ENCODE measurements at regions not wholly inside any gene's neighbourhood (a gene's known extent, or its start where the extent isn't known, plus 50 kb on each side); places are given as distances from the start of the nearest gene placed in this dataset.

DNA sequence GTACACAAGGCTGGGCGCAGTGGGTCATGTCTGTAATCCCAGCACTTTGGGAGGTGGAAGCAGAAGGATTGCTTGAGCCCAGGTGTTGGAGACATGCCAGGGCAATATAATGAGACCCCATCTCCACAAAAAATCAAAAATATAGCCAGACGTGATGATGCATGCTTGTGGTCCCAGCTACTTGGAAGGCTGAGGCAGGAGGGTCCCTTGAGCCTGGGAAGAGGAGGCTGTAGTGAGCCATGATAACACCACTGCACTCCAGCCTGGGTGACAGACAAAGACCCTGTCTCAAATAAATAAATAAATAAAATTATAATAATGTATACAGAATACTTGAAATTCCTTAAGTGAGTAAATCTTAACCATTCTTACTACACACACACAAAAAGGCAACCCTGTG is 127.7 kb downstream of the SPRY2 start:
- TF ChIP-seq GATA2 (IDR thresholded peaks at IDR 0.05; ENCODE audit: low read depth, low read length) (no peak), GATA3 (IDR thresholded peaks at IDR 0.05; ENCODE audit: low read depth, low read length) (no peak)
